OCI-LY7 (cell line): ENCODE measurements at regions not wholly inside any gene's neighbourhood (a gene's known extent, or its start where the extent isn't known, plus 50 kb on each side); places are given as distances from the start of the nearest gene placed in this dataset.

ENCODE experiments used
- EZH2phosphoT487 ChIP-seq: fragments of 200-600 bp; sonication (generic); IDR thresholded peaks from 2 replicates; pipeline ENCODE4 v1.6.1; 2018; ENCODE audit warnings: low read depth, borderline replicate concordance, mild to moderate bottlenecking, mixed run types, antibody characterized with exemption, low read length, moderate library complexity, mixed read lengths
- TF ChIP-seq, protein P1 (sequence below): fragments of 200-600 bp; sonication (generic); conservative IDR thresholded peaks from 2 replicates; pipeline ENCODE4 v1.5.1; 2014; ENCODE audit warnings: mild to moderate bottlenecking, antibody characterized with exemption, low read length, moderate library complexity, mixed read lengths

DNA sequence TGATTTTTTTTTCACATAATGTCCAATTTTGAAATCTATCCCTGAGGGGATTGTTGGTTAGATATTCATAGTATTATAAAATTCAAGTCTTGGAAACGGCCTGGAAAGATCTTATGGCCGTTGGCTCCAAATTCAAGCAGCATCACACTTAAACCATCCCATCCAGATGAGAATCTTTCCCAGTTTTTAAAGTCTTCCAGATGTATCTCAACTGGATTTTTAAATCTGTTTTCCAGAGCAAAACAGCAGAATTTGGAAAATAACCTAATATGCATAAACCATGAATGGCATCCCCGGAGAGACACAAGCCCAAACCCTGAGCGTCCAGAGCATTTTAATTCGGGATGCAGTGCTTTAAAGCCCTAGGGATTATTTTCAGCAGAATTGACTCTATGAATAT is 208.2 kb upstream of the PRKCQ start:
- TF ChIP-seq, protein P1, sequence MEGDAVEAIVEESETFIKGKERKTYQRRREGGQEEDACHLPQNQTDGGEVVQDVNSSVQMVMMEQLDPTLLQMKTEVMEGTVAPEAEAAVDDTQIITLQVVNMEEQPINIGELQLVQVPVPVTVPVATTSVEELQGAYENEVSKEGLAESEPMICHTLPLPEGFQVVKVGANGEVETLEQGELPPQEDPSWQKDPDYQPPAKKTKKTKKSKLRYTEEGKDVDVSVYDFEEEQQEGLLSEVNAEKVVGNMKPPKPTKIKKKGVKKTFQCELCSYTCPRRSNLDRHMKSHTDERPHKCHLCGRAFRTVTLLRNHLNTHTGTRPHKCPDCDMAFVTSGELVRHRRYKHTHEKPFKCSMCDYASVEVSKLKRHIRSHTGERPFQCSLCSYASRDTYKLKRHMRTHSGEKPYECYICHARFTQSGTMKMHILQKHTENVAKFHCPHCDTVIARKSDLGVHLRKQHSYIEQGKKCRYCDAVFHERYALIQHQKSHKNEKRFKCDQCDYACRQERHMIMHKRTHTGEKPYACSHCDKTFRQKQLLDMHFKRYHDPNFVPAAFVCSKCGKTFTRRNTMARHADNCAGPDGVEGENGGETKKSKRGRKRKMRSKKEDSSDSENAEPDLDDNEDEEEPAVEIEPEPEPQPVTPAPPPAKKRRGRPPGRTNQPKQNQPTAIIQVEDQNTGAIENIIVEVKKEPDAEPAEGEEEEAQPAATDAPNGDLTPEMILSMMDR, result no peak
- TF ChIP-seq EZH2phosphoT487, result no peak
